Panc1 (cell line): ENCODE measurements at regions not wholly inside any gene's neighbourhood (a gene's known extent, or its start where the extent isn't known, plus 50 kb on each side); places are given as distances from the start of the nearest gene placed in this dataset.

Experiments used
- ATAC-seq: fragments of 200-7000 bp; cut with Tn5 transposase; 2 replicates; pipeline ENCODE4 v1.9.1; 2020; ENCODE audit warnings: mild to moderate bottlenecking, moderate library complexity
- BruUV-seq: library from RNA; stranded (reverse); fragments of 400-500 nt; replicated peaks from 2 replicates; lab custom pipeline; 2021; lab: Mats Ljungman, UMichigan
- CTCF ChIA-PET: fragments of 300-600 bp; sonication (Branson Sonifier 250); formaldehyde crosslinking; loops from one replicate; lab custom pipeline; 2022; ENCODE audit warnings: antibody characterized with exemption; lab: Charles Lee
- POLR2A ChIA-PET: fragments of 300-600 bp; sonication (Branson Sonifier 250); formaldehyde crosslinking; loops from one replicate; lab custom pipeline; 2022; ENCODE audit warnings: antibody characterized with exemption; lab: Charles Lee
- DNase-seq: peaks from one replicate; pipeline ENCODE4 v3.0.0-alpha.2; 2010; ENCODE audit warnings: low read depth, low spot score
- H3K27ac ChIP-seq: 2 replicates; pipeline ENCODE4 v1.5.1; 2011; ENCODE audit warnings: mild to moderate bottlenecking, low read length, inconsistent platforms
- H3K27me3 ChIP-seq: fragments of 200-500 bp; sonication (Bioruptor generic); 2 replicates; pipeline ENCODE4 v1.6.0; 2014; ENCODE audit warnings: low read length, inconsistent platforms; ENCODE audit not compliant: control insufficient read depth, insufficient read depth
- H3K36me3 ChIP-seq: fragments of 200-500 bp; sonication (Bioruptor generic); 2 replicates; pipeline ENCODE4 v1.5.1; 2014; ENCODE audit warnings: inconsistent platforms, mild to moderate bottlenecking, low read length, moderate library complexity; ENCODE audit not compliant: control insufficient read depth, insufficient read depth
- H3K4me1 ChIP-seq: 2 replicates; pipeline ENCODE4 v1.5.1; 2011; ENCODE audit warnings: inconsistent platforms, mild to moderate bottlenecking, low read length, moderate library complexity; ENCODE audit not compliant: control insufficient read depth, insufficient read depth
- H3K4me3 ChIP-seq, 2 experiments: 2 replicates each; pipeline ENCODE4 v1.5.1; 2011 to 2012; ENCODE audit warnings: low read depth in 2 of 2, low read length in 2 of 2, mild to moderate bottlenecking in 2 of 2, inconsistent platforms in 1 of 2, moderate library complexity in 1 of 2
- H3K9me3 ChIP-seq: fragments of 200-500 bp; sonication (Bioruptor generic); 2 replicates; pipeline ENCODE4 v1.5.1; 2014; ENCODE audit warnings: low read depth, mild to moderate bottlenecking, inconsistent platforms, low read length, moderate library complexity; ENCODE audit not compliant: control insufficient read depth, insufficient read depth
- CTCF ChIP-seq: fragments of 450-650 bp; IDR thresholded peaks from 2 replicates; pipeline ENCODE4 v1.5.1; 2017; ENCODE audit warnings: mild to moderate bottlenecking
- POLR2AphosphoS5 ChIP-seq: IDR thresholded peaks from 2 replicates; pipeline ENCODE4 v1.6.1; 2012; ENCODE audit warnings: mild to moderate bottlenecking, low read depth, low read length, moderate library complexity
- SIN3A ChIP-seq: IDR thresholded peaks from 2 replicates; pipeline ENCODE4 v1.6.1; 2012; ENCODE audit warnings: low read depth, mild to moderate bottlenecking, low read length, moderate library complexity, borderline replicate concordance; ENCODE audit not compliant: insufficient read depth
- TCF7L2 ChIP-seq: IDR thresholded peaks from 2 replicates; pipeline ENCODE4 v1.6.1; 2011; ENCODE audit warnings: mild to moderate bottlenecking, low read depth, low read length, inconsistent platforms
- in situ Hi-C: cut with HindIII; loops from 2 replicates; pipeline ENCODE4 v1.10.0; 2016; ENCODE audit warnings: low sequenced_read_pairs, low pct_unique_long_range_greater_than_20kb
- intact Hi-C: fragments of 100-400 bp; cut with micrococcal nuclease; formaldehyde crosslinking; loops from one replicate; pipeline ENCODE4 v1.10.0; 2022; ENCODE audit not compliant: unreplicated experiment
- TF ChIP-seq, protein P1 (sequence below), 2 experiments: IDR thresholded peaks; 2 replicates each; pipeline ENCODE4 v1.6.1; 2011 to 2012; ENCODE audit warnings: low read depth in 2 of 2, control low read depth in 1 of 2, low read length in 1 of 2, mild to moderate bottlenecking in 1 of 2, moderate library complexity in 1 of 2; ENCODE audit not compliant: insufficient read depth in 1 of 2

DNA sequence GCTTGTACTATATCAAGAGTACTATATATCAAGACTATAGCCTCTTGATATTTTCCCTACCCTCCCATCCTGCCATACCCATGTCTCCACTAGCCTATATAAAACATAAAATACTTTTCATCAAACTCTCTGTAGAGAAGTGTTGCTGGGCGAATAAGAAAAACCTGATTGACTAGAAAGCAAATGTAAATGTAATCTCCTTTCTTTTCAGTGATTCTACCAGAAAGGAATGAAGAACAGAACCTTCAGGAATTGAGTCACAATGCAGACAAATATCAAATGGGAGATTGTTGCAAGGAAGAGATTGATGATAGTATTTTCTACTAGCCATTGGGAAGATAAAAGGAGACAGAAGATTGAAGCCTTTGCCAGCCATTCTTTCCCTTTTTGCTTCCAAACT is 89.2 kb downstream of the KCNRG start:
- no TSS peak for BruUV-seq
- DNase-seq, result no peak
- H3K9me3 ChIP-seq, result no peaks in the 10 kb centered on the region
- ATAC-seq, result no peak
- intact Hi-C loops, result no loop called here
- POLR2A ChIA-PET, result no interaction called here
- H3K4me3 ChIP-seq, result no peak overlapping the region
- CTCF ChIA-PET, result no interaction called here
- H3K27ac ChIP-seq, result no peak overlapping the region
- in situ Hi-C loops, result no loop called here
- H3K4me1 ChIP-seq, result no peaks in the 10 kb centered on the region
- H3K36me3 ChIP-seq, result no peaks in the 10 kb centered on the region
- no peak for TF ChIP-seq POLR2AphosphoS5
- TF ChIP-seq, protein P1, sequence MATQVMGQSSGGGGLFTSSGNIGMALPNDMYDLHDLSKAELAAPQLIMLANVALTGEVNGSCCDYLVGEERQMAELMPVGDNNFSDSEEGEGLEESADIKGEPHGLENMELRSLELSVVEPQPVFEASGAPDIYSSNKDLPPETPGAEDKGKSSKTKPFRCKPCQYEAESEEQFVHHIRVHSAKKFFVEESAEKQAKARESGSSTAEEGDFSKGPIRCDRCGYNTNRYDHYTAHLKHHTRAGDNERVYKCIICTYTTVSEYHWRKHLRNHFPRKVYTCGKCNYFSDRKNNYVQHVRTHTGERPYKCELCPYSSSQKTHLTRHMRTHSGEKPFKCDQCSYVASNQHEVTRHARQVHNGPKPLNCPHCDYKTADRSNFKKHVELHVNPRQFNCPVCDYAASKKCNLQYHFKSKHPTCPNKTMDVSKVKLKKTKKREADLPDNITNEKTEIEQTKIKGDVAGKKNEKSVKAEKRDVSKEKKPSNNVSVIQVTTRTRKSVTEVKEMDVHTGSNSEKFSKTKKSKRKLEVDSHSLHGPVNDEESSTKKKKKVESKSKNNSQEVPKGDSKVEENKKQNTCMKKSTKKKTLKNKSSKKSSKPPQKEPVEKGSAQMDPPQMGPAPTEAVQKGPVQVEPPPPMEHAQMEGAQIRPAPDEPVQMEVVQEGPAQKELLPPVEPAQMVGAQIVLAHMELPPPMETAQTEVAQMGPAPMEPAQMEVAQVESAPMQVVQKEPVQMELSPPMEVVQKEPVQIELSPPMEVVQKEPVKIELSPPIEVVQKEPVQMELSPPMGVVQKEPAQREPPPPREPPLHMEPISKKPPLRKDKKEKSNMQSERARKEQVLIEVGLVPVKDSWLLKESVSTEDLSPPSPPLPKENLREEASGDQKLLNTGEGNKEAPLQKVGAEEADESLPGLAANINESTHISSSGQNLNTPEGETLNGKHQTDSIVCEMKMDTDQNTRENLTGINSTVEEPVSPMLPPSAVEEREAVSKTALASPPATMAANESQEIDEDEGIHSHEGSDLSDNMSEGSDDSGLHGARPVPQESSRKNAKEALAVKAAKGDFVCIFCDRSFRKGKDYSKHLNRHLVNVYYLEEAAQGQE (IDR thresholded peaks at IDR 0.05; ENCODE audit: insufficient read depth in 1 of 2, low read depth in 2 of 2, low read length in 1 of 2), result no peak
- no peak for TF ChIP-seq CTCF
- no peak for TF ChIP-seq TCF7L2
- TF ChIP-seq SIN3A, result no peak
- no peaks in the 10 kb centered on the region for H3K27me3 ChIP-seq

GRCh38 chr13:50106559-50106958 is 91.3 kb downstream of the KCNRG start:
- Histone ChIP-seq H3K4me3 (no peak overlapping the region), H3K36me3 (no peaks in the 10 kb centered on the region; the same call in 1 of the 2 replicates), H3K27me3 (no peaks in the 10 kb centered on the region), H3K4me1 (no peaks in the 10 kb centered on the region), H3K9me3 (no peaks in the 10 kb centered on the region), H3K27ac (no peak overlapping the region)
- ChIA-PET CTCF (no interaction called here), POLR2A (interaction anchor here (0.6 kb wide), 1 partner anchor 174 kb away, joined by 3 read pairs; no protein-coding TSS in a partner anchor)
- no TSS peak for BruUV-seq
- TF ChIP-seq, protein P1 (IDR thresholded peaks at IDR 0.05; ENCODE audit: insufficient read depth in 1 of 2, low read depth in 2 of 2, low read length in 1 of 2), result no peak
- no peak for TF ChIP-seq CTCF
- no peak for TF ChIP-seq POLR2AphosphoS5
- no peak for TF ChIP-seq SIN3A
- TF ChIP-seq TCF7L2, result no peak
- in situ Hi-C loops, result no loop called here
- no peak for DNase-seq
- intact Hi-C loops, result no loop called here
- no peak for ATAC-seq
